ENCODE measurements at regions not wholly inside any gene's neighbourhood (a gene's known extent, or its start where the extent isn't known, plus 50 kb on each side); places are given as distances from the start of the nearest gene placed in this dataset.

DNA sequence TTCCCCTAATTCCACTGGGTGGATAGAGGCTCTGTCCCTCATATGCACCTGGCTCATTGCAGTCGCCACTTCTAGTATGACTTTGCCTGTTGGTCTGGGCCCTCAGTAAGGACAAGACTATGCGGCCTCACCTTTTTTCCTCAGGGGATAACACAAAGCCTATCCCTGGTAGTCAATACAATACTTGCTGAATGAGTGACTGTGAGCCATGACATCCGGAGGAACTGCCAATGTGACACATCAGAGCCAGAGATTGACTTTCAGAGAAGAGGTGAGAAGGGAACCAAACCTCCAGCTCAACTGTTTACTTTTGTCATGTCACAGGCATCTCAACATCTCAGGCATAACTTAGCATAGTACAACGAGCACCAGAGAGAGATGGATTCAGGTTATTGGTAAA lies 371.3 kb downstream of the DMRT2 start:
- intact Hi-C loops (cut with DNase I; ENCODE audit: low total_unique reads), result no loop called here
- Histone ChIP-seq H3K27me3 (no peaks in the 10 kb centered on the region), H3K4me1 (no peaks in the 10 kb centered on the region), H3K4me3 (no peak overlapping the region), H3K36me3 (no peaks in the 10 kb centered on the region), H3K27ac (no peak overlapping the region), H3K9me3 (no peaks in the 10 kb centered on the region)
- TF ChIP-seq POLR2A (IDR thresholded peaks at IDR 0.05) (no peak), POLR2AphosphoS5 (IDR thresholded peaks at IDR 0.05) (no peak), EP300 (IDR thresholded peaks at IDR 0.05; ENCODE audit: low read depth) (no peak)
- TF ChIP-seq, protein P1, sequence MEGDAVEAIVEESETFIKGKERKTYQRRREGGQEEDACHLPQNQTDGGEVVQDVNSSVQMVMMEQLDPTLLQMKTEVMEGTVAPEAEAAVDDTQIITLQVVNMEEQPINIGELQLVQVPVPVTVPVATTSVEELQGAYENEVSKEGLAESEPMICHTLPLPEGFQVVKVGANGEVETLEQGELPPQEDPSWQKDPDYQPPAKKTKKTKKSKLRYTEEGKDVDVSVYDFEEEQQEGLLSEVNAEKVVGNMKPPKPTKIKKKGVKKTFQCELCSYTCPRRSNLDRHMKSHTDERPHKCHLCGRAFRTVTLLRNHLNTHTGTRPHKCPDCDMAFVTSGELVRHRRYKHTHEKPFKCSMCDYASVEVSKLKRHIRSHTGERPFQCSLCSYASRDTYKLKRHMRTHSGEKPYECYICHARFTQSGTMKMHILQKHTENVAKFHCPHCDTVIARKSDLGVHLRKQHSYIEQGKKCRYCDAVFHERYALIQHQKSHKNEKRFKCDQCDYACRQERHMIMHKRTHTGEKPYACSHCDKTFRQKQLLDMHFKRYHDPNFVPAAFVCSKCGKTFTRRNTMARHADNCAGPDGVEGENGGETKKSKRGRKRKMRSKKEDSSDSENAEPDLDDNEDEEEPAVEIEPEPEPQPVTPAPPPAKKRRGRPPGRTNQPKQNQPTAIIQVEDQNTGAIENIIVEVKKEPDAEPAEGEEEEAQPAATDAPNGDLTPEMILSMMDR (IDR thresholded peaks at IDR 0.05), result no peak
- 61 to 77% methylated on average over 2 to 4 of the region's 4 CpGs for WGBS, 2 donors (ENCODE audit: low coverage in 1 of 2)
- in situ Hi-C loops (cut with MboI; ENCODE audit: low pct_ligation_motif_present in 1 of 4, low pct_unique_long_range_greater_than_20kb in 1 of 4, low sequenced_read_pairs in 3 of 4), result no loop called here
- DNase-seq, result no peak

DNA sequence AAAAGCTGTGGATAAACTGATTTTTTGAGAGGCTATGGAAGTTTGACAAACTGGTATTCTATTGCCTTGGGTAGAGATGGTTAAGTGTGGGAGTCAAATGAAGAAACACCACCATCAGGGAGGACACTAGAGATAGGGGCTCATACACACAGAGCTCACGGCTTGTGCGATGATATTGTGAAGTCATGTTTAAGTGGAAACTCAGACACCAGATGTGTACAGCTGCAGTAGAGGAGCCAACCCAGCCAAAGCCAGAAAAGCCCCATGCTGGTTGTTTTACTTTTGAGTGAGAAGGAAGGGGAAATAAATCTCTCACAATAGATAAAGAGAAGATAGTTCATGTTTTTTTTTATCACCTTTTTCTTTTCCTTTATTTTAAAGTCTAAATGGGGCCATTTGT lies 377.7 kb downstream of the DMRT2 start:
- no peak for DNase-seq
- Histone ChIP-seq H3K4me1 (no peaks in the 10 kb centered on the region), H3K9me3 (no peaks in the 10 kb centered on the region), H3K27ac (no peak overlapping the region), H3K4me3 (no peak overlapping the region), H3K36me3 (no peaks in the 10 kb centered on the region), H3K27me3 (no peaks in the 10 kb centered on the region)
- no peak for TF ChIP-seq POLR2AphosphoS5 (IDR thresholded peaks at IDR 0.05)
- intact Hi-C loops (cut with DNase I; ENCODE audit: low total_unique reads) (no loop called here), in situ Hi-C loops (cut with MboI; ENCODE audit: low pct_ligation_motif_present in 1 of 4, low pct_unique_long_range_greater_than_20kb in 1 of 4, low sequenced_read_pairs in 3 of 4) (loop anchor here in 2 of 4 donors (25.0 kb wide), 2 partner anchors 316 to 341 kb away; no protein-coding TSS in a partner anchor)
- 64 to 78% methylated on average over 2 of the region's 2 CpGs for WGBS, 2 donors (ENCODE audit: low coverage in 1 of 2)

- WGBS, 2 donors (ENCODE audit: low coverage in 1 of 2), result 44 to 50% methylated on average over 1 to 5 of the region's 5 CpGs
- H3K27me3 ChIP-seq, result no peaks in the 10 kb centered on the region
- no peak overlapping the region for H3K27ac ChIP-seq
- H3K36me3 ChIP-seq, result no peaks in the 10 kb centered on the region
- intact Hi-C loops (cut with DNase I; ENCODE audit: low total_unique reads) (no loop called here), in situ Hi-C loops (cut with MboI; ENCODE audit: low pct_ligation_motif_present in 1 of 4, low pct_unique_long_range_greater_than_20kb in 1 of 4, low sequenced_read_pairs in 3 of 4) (loop anchor here in 2 of 4 donors (25.0 kb wide), 2 partner anchors 317 to 342 kb away; no protein-coding TSS in a partner anchor)
- no peak for TF ChIP-seq POLR2AphosphoS5 (IDR thresholded peaks at IDR 0.05)
- no peak for TF ChIP-seq EP300 (IDR thresholded peaks at IDR 0.05; ENCODE audit: low read depth)
- TF ChIP-seq, protein P1 (IDR thresholded peaks at IDR 0.05), result peak in 4 of 5 experiments; percentile 19 to 41 (median 28)
- TF ChIP-seq POLR2A (IDR thresholded peaks at IDR 0.05), result no peak
- no peaks in the 10 kb centered on the region for H3K9me3 ChIP-seq
- H3K4me1 ChIP-seq, result no peaks in the 10 kb centered on the region
- peak; percentile 17 for DNase-seq
- no peak overlapping the region for H3K4me3 ChIP-seq
These were observed 379.1 kb downstream of the DMRT2 start for GRCh38 chr9:1429297-1429696.

DNA sequence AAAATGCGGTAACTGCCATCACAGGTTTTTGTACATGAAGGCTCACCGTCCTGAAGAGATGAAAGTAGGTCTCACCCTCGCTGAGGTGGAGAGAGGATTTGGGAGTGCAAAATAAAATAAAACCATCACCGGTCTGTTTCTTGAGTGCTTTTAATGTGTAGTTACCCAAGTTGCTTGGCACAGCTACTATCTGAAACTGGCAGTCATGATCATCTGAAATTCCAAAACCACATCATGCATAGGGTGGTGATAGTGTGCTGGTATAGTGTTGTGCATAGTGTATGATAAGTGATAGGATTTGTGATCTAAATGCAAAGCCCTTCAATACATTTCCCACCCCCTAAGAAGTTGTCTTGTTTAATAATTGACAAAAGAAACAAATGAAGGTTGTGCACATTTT lies 381.3 kb downstream of the DMRT2 start:
- H3K27me3 ChIP-seq, result no peaks in the 10 kb centered on the region
- DNase-seq, result no peak
- no peak overlapping the region for H3K4me3 ChIP-seq
- H3K9me3 ChIP-seq, result no peaks in the 10 kb centered on the region
- intact Hi-C loops (cut with DNase I; ENCODE audit: low total_unique reads), result no loop called here
- in situ Hi-C loops (cut with MboI; ENCODE audit: low pct_ligation_motif_present in 1 of 4, low pct_unique_long_range_greater_than_20kb in 1 of 4, low sequenced_read_pairs in 3 of 4), result loop anchor here in 2 of 4 donors (25.0 kb wide), 2 partner anchors 319 to 344 kb away; no protein-coding TSS in a partner anchor
- no peaks in the 10 kb centered on the region for H3K4me1 ChIP-seq
- WGBS, 2 donors (ENCODE audit: low coverage in 1 of 2), result 91 to 100% methylated on average over 1 to 4 of the region's 4 CpGs
- TF ChIP-seq EP300 (IDR thresholded peaks at IDR 0.05; ENCODE audit: low read depth) (no peak), POLR2A (IDR thresholded peaks at IDR 0.05) (no peak), POLR2AphosphoS5 (IDR thresholded peaks at IDR 0.05) (no peak)
- TF ChIP-seq, protein P1 (IDR thresholded peaks at IDR 0.05), result no peak
- no peak overlapping the region for H3K27ac ChIP-seq
- H3K36me3 ChIP-seq, result no peaks in the 10 kb centered on the region

Measured in transverse colon (tissue), 4 donors.